ENCODE measurements at regions not wholly inside any gene's neighbourhood (a gene's known extent, or its start where the extent isn't known, plus 50 kb on each side); places are given as distances from the start of the nearest gene placed in this dataset.

GRCh38 chr12:125528281-125528680, 463.0 kb downstream of the AACS start:
- TF ChIP-seq POLR2A (IDR thresholded peaks at IDR 0.05) (no peak), CTCF (IDR thresholded peaks at IDR 0.05) (no peak), EP300 (IDR thresholded peaks at IDR 0.05) (no peak)

Measured in stomach (tissue), 4 donors.